SK-N-SH treated with all-trans-retinoic acid at 6 μM for 48 hours (cell line): ENCODE measurements at regions not wholly inside any gene's neighbourhood (a gene's known extent, or its start where the extent isn't known, plus 50 kb on each side); places are given as distances from the start of the nearest gene placed in this dataset.

Experiments used
- ARNTL ChIP-seq: fragments of 450-650 bp; formaldehyde crosslinking; IDR thresholded peaks from 2 replicates; pipeline ENCODE4 v1.5.0; 2020; ENCODE audit warnings: low read depth, mild to moderate bottlenecking, moderate library complexity, borderline replicate concordance
- BACH2 ChIP-seq: fragments of 250-450 bp; sonication (Bioruptor Pico); IDR thresholded peaks from 2 replicates; pipeline ENCODE4 v1.9.0; 2021; ENCODE audit warnings: mild to moderate bottlenecking, borderline replicate concordance
- GLIS3 ChIP-seq: fragments of 250-450 bp; sonication (Bioruptor Pico); IDR thresholded peaks from 2 replicates; pipeline ENCODE4 v1.5.0; 2020; ENCODE audit warnings: mild to moderate bottlenecking, moderate library complexity
- PATZ1 ChIP-seq: fragments of 250-450 bp; sonication (Bioruptor Pico); IDR thresholded peaks from 2 replicates; pipeline ENCODE4 v1.8.0; 2020; ENCODE audit warnings: mild to moderate bottlenecking, moderate library complexity, borderline replicate concordance
- TCF4 ChIP-seq: fragments of 250-450 bp; sonication (Bioruptor Pico); IDR thresholded peaks from 2 replicates; pipeline ENCODE4 v1.8.0; 2021; ENCODE audit warnings: mild to moderate bottlenecking, moderate library complexity, borderline replicate concordance
- TOX ChIP-seq: fragments of 250-450 bp; sonication (Bioruptor Pico); IDR thresholded peaks from 2 replicates; pipeline ENCODE4 v1.8.0; 2021; ENCODE audit warnings: mild to moderate bottlenecking, moderate library complexity, borderline replicate concordance
- TF ChIP-seq, protein P1 (sequence below): fragments of 250-450 bp; sonication (Bioruptor Pico); IDR thresholded peaks from 2 replicates; pipeline ENCODE4 v1.5.1; 2021; ENCODE audit warnings: mild to moderate bottlenecking, moderate library complexity
- TF ChIP-seq, protein P2 (sequence below): fragments of 250-450 bp; sonication (Bioruptor Pico); IDR thresholded peaks from 2 replicates; pipeline ENCODE4 v1.5.1; 2020; ENCODE audit warnings: low read depth, mild to moderate bottlenecking, moderate library complexity

- TF ChIP-seq, protein P1, sequence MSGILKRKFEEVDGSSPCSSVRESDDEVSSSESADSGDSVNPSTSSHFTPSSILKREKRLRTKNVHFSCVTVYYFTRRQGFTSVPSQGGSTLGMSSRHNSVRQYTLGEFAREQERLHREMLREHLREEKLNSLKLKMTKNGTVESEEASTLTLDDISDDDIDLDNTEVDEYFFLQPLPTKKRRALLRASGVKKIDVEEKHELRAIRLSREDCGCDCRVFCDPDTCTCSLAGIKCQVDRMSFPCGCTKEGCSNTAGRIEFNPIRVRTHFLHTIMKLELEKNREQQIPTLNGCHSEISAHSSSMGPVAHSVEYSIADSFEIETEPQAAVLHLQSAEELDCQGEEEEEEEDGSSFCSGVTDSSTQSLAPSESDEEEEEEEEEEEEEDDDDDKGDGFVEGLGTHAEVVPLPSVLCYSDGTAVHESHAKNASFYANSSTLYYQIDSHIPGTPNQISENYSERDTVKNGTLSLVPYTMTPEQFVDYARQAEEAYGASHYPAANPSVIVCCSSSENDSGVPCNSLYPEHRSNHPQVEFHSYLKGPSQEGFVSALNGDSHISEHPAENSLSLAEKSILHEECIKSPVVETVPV (CRISPR knock-in tag) = no peak
- no peak for TF ChIP-seq BACH2 (CRISPR knock-in tag)
- TF ChIP-seq ARNTL (CRISPR knock-in tag) = no peak
- TF ChIP-seq TOX = no peak
- TF ChIP-seq, protein P2, sequence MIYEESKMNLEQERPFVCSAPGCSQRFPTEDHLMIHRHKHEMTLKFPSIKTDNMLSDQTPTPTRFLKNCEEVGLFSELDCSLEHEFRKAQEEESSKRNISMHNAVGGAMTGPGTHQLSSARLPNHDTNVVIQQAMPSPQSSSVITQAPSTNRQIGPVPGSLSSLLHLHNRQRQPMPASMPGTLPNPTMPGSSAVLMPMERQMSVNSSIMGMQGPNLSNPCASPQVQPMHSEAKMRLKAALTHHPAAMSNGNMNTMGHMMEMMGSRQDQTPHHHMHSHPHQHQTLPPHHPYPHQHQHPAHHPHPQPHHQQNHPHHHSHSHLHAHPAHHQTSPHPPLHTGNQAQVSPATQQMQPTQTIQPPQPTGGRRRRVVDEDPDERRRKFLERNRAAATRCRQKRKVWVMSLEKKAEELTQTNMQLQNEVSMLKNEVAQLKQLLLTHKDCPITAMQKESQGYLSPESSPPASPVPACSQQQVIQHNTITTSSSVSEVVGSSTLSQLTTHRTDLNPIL (CRISPR knock-in tag) = no peak
- TF ChIP-seq PATZ1 (CRISPR knock-in tag) = no peak
- TF ChIP-seq GLIS3 (CRISPR knock-in tag) = no peak
- TF ChIP-seq TCF4 (CRISPR knock-in tag) = no peak
Measured at GRCh38 chr9:81531511-81531910, 157.8 kb downstream of the TLE1 start.
